ENCODE measurements at regions not wholly inside any gene's neighbourhood (a gene's known extent, or its start where the extent isn't known, plus 50 kb on each side); places are given as distances from the start of the nearest gene placed in this dataset.

GRCh38 chr13:111648885-111649284 lies 328.4 kb downstream of the TEX29 start:
- TF ChIP-seq, protein P1, sequence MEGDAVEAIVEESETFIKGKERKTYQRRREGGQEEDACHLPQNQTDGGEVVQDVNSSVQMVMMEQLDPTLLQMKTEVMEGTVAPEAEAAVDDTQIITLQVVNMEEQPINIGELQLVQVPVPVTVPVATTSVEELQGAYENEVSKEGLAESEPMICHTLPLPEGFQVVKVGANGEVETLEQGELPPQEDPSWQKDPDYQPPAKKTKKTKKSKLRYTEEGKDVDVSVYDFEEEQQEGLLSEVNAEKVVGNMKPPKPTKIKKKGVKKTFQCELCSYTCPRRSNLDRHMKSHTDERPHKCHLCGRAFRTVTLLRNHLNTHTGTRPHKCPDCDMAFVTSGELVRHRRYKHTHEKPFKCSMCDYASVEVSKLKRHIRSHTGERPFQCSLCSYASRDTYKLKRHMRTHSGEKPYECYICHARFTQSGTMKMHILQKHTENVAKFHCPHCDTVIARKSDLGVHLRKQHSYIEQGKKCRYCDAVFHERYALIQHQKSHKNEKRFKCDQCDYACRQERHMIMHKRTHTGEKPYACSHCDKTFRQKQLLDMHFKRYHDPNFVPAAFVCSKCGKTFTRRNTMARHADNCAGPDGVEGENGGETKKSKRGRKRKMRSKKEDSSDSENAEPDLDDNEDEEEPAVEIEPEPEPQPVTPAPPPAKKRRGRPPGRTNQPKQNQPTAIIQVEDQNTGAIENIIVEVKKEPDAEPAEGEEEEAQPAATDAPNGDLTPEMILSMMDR (conservative IDR thresholded peaks at IDR 0.05 in 1 of 2, IDR thresholded peaks at IDR 0.05 in 1 of 2; ENCODE audit: low read depth in 1 of 2, low read length in 2 of 2) = no peak
- no peak for TF ChIP-seq EZH2 (IDR thresholded peaks at IDR 0.05; ENCODE audit: low read length, missing control alignments)
